ENCODE measurements at regions not wholly inside any gene's neighbourhood (a gene's known extent, or its start where the extent isn't known, plus 50 kb on each side); places are given as distances from the start of the nearest gene placed in this dataset.

- DNase-seq (no peak), ATAC-seq (no peak)
- Histone ChIP-seq H3K27ac (no peak overlapping the region), H3K9me3 (no peaks in the 10 kb centered on the region), H3K4me3 (no peak overlapping the region), H3K4me1 (no peaks in the 10 kb centered on the region), H3K27me3 (no peaks in the 10 kb centered on the region), H3K36me3 (no peaks in the 10 kb centered on the region)
- 33% methylated on average over 2 of the region's 2 CpGs for WGBS (ENCODE audit: insufficient coverage, low coverage, low lambda C conversion rate, missing lambda C conversion rate)
- intact Hi-C loops (cut with DNase I) = no loop called here
- no peak for TF ChIP-seq POLR2A (IDR thresholded peaks at IDR 0.05)
- TF ChIP-seq CTCF (IDR thresholded peaks at IDR 0.05) = no peak
These were observed 134.2 kb upstream of the MAF start for GRCh38 chr16:79734721-79735120.

GRCh38 chr16:79728923-79729240 lies 128.3 kb upstream of the MAF start:
- ATAC-seq (no peak), DNase-seq (no peak)
- WGBS (ENCODE audit: insufficient coverage, low coverage, low lambda C conversion rate, missing lambda C conversion rate) = 59% methylated on average over 2 of the region's 2 CpGs
- Histone ChIP-seq H3K4me3 (no peak overlapping the region), H3K9me3 (no peaks in the 10 kb centered on the region), H3K36me3 (no peaks in the 10 kb centered on the region), H3K4me1 (peaks cover 0 to 15% (median 7%) of the 10 kb centered on the region in 4 donors), H3K27me3 (no peaks in the 10 kb centered on the region), H3K27ac (no peak overlapping the region)
- intact Hi-C loops (cut with DNase I) = no loop called here
- TF ChIP-seq CTCF (IDR thresholded peaks at IDR 0.05) = no peak

GRCh38 chr16:79728048-79728922 lies 127.7 kb upstream of the MAF start:
- no peak for DNase-seq
- ATAC-seq = no peak
- Histone ChIP-seq H3K9me3 (no peaks in the 10 kb centered on the region), H3K27ac (no peak overlapping the region), H3K4me3 (no peak overlapping the region), H3K36me3 (no peaks in the 10 kb centered on the region), H3K27me3 (no peaks in the 10 kb centered on the region), H3K4me1 (peaks cover 0 to 15% (median 7%) of the 10 kb centered on the region in 4 donors)
- 59% methylated on average over 4 of the region's 4 CpGs for WGBS (ENCODE audit: insufficient coverage, low coverage, low lambda C conversion rate, missing lambda C conversion rate)
- TF ChIP-seq POLR2A (IDR thresholded peaks at IDR 0.05) (no peak), CTCF (IDR thresholded peaks at IDR 0.05) (no peak)
- intact Hi-C loops (cut with DNase I) = no loop called here

- H3K4me1 ChIP-seq = peaks cover 0 to 22% (median 7%) of the 10 kb centered on the region in 4 donors
- TF ChIP-seq POLR2A (IDR thresholded peaks at IDR 0.05) (no peak), CTCF (IDR thresholded peaks at IDR 0.05) (no peak)
- no peaks in the 10 kb centered on the region for H3K27me3 ChIP-seq
- no peak for DNase-seq
- H3K4me3 ChIP-seq = no peak overlapping the region
- intact Hi-C loops (cut with DNase I) = no loop called here
- H3K9me3 ChIP-seq = no peaks in the 10 kb centered on the region
- no peak overlapping the region for H3K27ac ChIP-seq
- ATAC-seq = no peak
- no peaks in the 10 kb centered on the region for H3K36me3 ChIP-seq
These were observed 126.4 kb upstream of the MAF start for GRCh38 chr16:79726902-79727301.

Data from right lobe of liver (tissue), 6 donors.